Lung (tissue), 11 donors: ENCODE measurements at regions not wholly inside any gene's neighbourhood (a gene's known extent, or its start where the extent isn't known, plus 50 kb on each side); places are given as distances from the start of the nearest gene placed in this dataset.

Source experiments
- ATAC-seq: fragments of 200-7000 bp; cut with Tn5 transposase; one replicate; pipeline ENCODE4 v1.9.1; 2020; ENCODE audit warnings: moderate number of reproducible peaks; ENCODE audit not compliant: insufficient read depth, low FRiP score
- DNase-seq, 3 donors: peaks; one replicate each; pipeline ENCODE4 v3.0.0-alpha.2; 2013 to 2017
- H3K27ac ChIP-seq, 2 donors: one replicate each; pipeline ENCODE4 v1.5.1; 2013; ENCODE audit warnings: mild to moderate bottlenecking in 2 of 2, moderate library complexity in 2 of 2, control low read depth in 1 of 2, inconsistent platforms in 1 of 2, low read depth in 1 of 2, low read length in 1 of 2
- H3K27me3 ChIP-seq, 3 donors: one replicate each; pipeline ENCODE4 v1.5.1; 2013; ENCODE audit warnings: low read length in 2 of 3; ENCODE audit not compliant: control insufficient read depth in 3 of 3, insufficient read depth in 3 of 3
- H3K36me3 ChIP-seq, 4 donors: one replicate each; pipeline ENCODE4 v1.5.1; 2013; ENCODE audit warnings: low read length in 4 of 4, mild to moderate bottlenecking in 1 of 4, moderate library complexity in 1 of 4; ENCODE audit not compliant: control insufficient read depth in 4 of 4, insufficient read depth in 4 of 4
- H3K4me1 ChIP-seq, 5 donors: one replicate each; pipeline ENCODE4 v1.5.1; 2013; ENCODE audit warnings: low read length in 5 of 5, mild to moderate bottlenecking in 2 of 5, moderate library complexity in 1 of 5; ENCODE audit not compliant: control insufficient read depth in 5 of 5, insufficient read depth in 5 of 5
- H3K4me3 ChIP-seq: one replicate; pipeline ENCODE4 v1.5.1; 2013; ENCODE audit warnings: mild to moderate bottlenecking, control low read depth, moderate library complexity
- H3K9ac ChIP-seq, 2 donors: one replicate each; pipeline ENCODE4 v1.5.1; 2013; ENCODE audit warnings: low read length in 2 of 2, control low read depth in 1 of 2; ENCODE audit not compliant: insufficient read depth in 1 of 2
- H3K9me3 ChIP-seq, 4 donors: one replicate each; pipeline ENCODE4 v1.5.1; 2013; ENCODE audit warnings: low read length in 3 of 4, mild to moderate bottlenecking in 1 of 4, moderate library complexity in 1 of 4; ENCODE audit not compliant: control insufficient read depth in 4 of 4, insufficient read depth in 3 of 4
- CTCF ChIP-seq: IDR thresholded peaks from 2 replicates; pipeline ENCODE4 v1.5.1; 2012; ENCODE audit warnings: mild to moderate bottlenecking; ENCODE audit errors: control extremely low read depth, extremely low read depth
- WGBS, 2 donors: extraction: QIAGEN DNeasy Blood & Tissue Kit; methylation state at CpG; one replicate each; pipeline ENCODE4 v1.1.7; 2013; 5-methylcytosine and 5-hydroxymethylcytosine counted together
- donor health status: control.
- donor health status: control.
- donor health status: Bipolar disorder and iron deficiency.
- donor health status: healthy.
- donor health status: DM: yes; HTN: yes; CAD: no.

DNA sequence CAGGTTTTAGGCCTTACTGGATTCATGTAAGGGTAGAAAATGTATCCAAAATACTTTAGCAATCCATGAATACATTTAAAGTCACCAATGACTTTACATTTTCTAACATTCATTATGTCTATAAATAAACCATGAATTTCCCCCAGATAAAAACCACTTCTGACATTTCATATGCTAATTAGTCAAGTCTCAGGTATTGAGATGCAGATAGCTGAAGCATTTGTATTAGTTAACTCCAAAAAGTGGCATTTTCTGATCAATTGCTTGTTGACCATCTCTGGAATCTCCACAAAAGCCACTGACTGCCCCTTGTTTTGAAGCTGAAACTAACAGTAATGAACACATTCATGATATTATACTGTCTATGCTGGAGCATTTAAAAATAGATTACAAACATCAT, 68.4 kb upstream of the RAP2B start:
- no peak for DNase-seq
- Histone ChIP-seq H3K4me1 (peaks cover 0 to 26% (median 0%) of the 10 kb centered on the region in 5 donors), H3K36me3 (no peaks in the 10 kb centered on the region), H3K27me3 (no peaks in the 10 kb centered on the region), H3K9ac (no peak overlapping the region), H3K9me3 (no peaks in the 10 kb centered on the region), H3K27ac (no peak overlapping the region), H3K4me3 (no peak overlapping the region)
- TF ChIP-seq CTCF = no peak
- ATAC-seq = no peak

DNA sequence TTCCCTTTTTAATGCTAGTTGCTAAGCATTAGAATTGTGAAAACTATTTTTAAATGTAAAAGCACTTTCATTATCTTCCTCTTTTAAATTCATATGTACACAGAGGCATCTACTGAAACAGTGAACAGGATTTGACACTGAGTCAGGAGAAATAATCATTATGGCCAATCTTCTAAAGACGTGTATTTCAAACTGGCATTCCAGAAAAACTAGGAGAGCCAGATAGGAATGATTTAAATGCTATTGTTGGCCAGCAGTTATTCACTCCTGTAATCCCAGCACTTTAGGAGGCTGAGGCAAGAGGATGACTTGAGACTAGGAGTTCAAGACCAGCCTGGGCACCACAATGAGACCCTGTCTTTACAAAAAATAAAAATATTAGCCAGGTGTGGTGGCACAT, 67.6 kb upstream of the RAP2B start:
- Histone ChIP-seq H3K4me1 (peaks cover 0 to 26% (median 0%) of the 10 kb centered on the region in 5 donors), H3K9ac (no peak overlapping the region), H3K4me3 (no peak overlapping the region), H3K9me3 (no peaks in the 10 kb centered on the region), H3K36me3 (no peaks in the 10 kb centered on the region), H3K27ac (no peak overlapping the region), H3K27me3 (no peaks in the 10 kb centered on the region)
- DNase-seq = no peak
- no peak for ATAC-seq
- WGBS, 2 donors = 55 to 69% methylated on average over 1 of the region's 1 CpG
- no peak for TF ChIP-seq CTCF

DNA sequence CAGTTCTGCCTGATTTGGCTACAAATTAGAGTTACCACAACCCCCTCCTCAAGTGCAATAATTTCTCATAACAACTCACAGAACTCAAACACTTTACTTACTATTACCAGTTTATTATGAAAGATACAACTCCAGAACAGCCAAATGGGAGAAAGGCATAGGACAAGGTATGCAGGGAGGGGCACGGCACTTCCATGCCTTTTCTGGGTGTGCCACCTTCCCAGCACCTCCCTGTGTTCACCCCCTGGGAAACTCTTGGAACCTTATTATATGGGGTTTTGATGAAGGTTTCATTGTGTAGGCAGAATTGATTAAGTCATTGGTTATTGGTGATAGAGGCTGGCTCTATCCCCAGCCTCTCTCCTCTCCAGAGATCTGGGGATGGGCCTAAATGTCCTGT, 66.6 kb upstream of the RAP2B start:
- no peaks in the 10 kb centered on the region for H3K36me3 ChIP-seq
- 74 to 100% methylated on average over 1 of the region's 1 CpG for WGBS, 2 donors
- DNase-seq (no peak), ATAC-seq (no peak)
- H3K27me3 ChIP-seq = no peaks in the 10 kb centered on the region
- H3K9me3 ChIP-seq = no peaks in the 10 kb centered on the region
- no peak overlapping the region for H3K9ac ChIP-seq
- H3K4me3 ChIP-seq = no peak overlapping the region
- H3K4me1 ChIP-seq = peaks cover 0 to 26% (median 0%) of the 10 kb centered on the region in 5 donors
- no peak overlapping the region for H3K27ac ChIP-seq
- no peak for TF ChIP-seq CTCF

GRCh38 chr3:153096731-153097131, 65.3 kb upstream of the RAP2B start:
- H3K9ac ChIP-seq = no peak overlapping the region
- no peaks in the 10 kb centered on the region for H3K27me3 ChIP-seq
- H3K27ac ChIP-seq = no peak overlapping the region
- no peak for ATAC-seq
- H3K4me3 ChIP-seq = no peak overlapping the region
- no peak for DNase-seq
- H3K9me3 ChIP-seq = no peaks in the 10 kb centered on the region
- WGBS, 2 donors = 76 to 77% methylated on average over 7 of the region's 7 CpGs
- H3K36me3 ChIP-seq = no peaks in the 10 kb centered on the region
- no peak for TF ChIP-seq CTCF
- peaks cover 0 to 26% (median 0%) of the 10 kb centered on the region in 5 donors for H3K4me1 ChIP-seq
